SJSA1 (cell line): ENCODE measurements at regions not wholly inside any gene's neighbourhood (a gene's known extent, or its start where the extent isn't known, plus 50 kb on each side); places are given as distances from the start of the nearest gene placed in this dataset.

Experiments
- DNase-seq, 2 experiments: peaks; one replicate each; pipeline ENCODE4 v3.0.0-alpha.2; 2015 to 2020; ENCODE audit warnings: low spot score in 2 of 2, low read depth in 1 of 2
- H3K27ac ChIP-seq: fragments of 250-450 bp; sonication (Bioruptor Pico); 2 replicates; pipeline ENCODE4 v1.5.1; 2020; ENCODE audit warnings: mild to moderate bottlenecking, moderate library complexity
- H3K27me3 ChIP-seq: fragments of 250-450 bp; sonication (Bioruptor Pico); replicated peaks from 2 replicates; pipeline ENCODE4 v1.5.1; 2020; ENCODE audit warnings: mild to moderate bottlenecking, moderate library complexity
- H3K36me3 ChIP-seq: fragments of 250-450 bp; sonication (Bioruptor Pico); 2 replicates; pipeline ENCODE4 v1.5.1; 2020; ENCODE audit warnings: mild to moderate bottlenecking
- H3K4me1 ChIP-seq: fragments of 250-450 bp; sonication (Bioruptor Pico); replicated peaks from 2 replicates; pipeline ENCODE4 v1.6.1; 2021; ENCODE audit warnings: mild to moderate bottlenecking
- H3K4me3 ChIP-seq: fragments of 250-450 bp; sonication (Bioruptor Pico); 2 replicates; pipeline ENCODE4 v1.5.1; 2020; ENCODE audit warnings: mild to moderate bottlenecking
- H3K9me3 ChIP-seq: fragments of 250-450 bp; sonication (Bioruptor Pico); replicated peaks from 2 replicates; pipeline ENCODE4 v1.5.1; 2020; ENCODE audit warnings: mild to moderate bottlenecking

DNA sequence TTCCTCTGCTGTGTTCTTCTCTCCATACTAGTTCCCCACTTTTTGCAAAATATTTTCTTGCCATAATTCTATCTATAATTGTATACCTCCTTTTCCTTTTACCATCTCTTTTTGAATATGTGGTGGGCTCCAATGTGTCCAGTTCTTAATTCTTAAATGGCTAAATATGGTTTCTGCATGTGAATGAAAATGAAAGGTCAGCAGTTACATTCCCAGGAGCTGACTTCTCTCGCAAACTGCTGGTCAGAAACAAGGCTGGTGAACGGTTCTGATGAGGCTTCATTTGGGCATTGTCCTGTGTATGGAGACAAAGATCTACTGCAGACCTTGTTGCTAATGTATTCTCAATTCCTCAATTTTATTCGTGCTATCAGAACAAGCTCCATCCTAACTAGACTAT, 309.2 kb downstream of the SNX13 start:
- no peak overlapping the region for H3K27ac ChIP-seq
- no peaks in the 10 kb centered on the region for H3K36me3 ChIP-seq

DNA sequence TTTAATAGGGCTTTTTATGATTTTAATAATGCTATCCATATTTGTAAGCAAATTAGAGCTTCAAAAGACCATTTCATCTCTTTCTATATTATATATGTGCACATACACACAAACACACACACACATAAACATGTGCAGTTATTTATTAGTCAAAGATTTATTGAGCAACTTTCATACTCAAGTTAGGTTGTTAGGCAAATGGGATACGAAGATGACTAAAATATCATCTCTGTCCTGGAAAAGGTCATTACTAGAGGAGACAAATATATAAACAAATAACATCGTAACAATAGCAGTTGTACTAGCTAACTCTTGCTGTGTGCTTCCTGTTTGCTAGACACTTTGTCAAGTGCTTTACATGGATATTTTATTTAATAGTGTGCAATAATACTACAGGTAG, 307.9 kb downstream of the SNX13 start:
- Histone ChIP-seq H3K27me3 (no peaks in the 10 kb centered on the region), H3K27ac (no peak overlapping the region), H3K36me3 (no peaks in the 10 kb centered on the region), H3K4me3 (no peak overlapping the region), H3K4me1 (peaks cover 8% of the 10 kb centered on the region), H3K9me3 (no peaks in the 10 kb centered on the region)
- DNase-seq, result no peak

More for the DNA sequence above, 309.2 kb downstream of the SNX13 start:
- Histone ChIP-seq H3K4me3 (no peak overlapping the region), H3K9me3 (no peaks in the 10 kb centered on the region), H3K4me1 (peaks cover 8% of the 10 kb centered on the region), H3K27me3 (no peaks in the 10 kb centered on the region)
- DNase-seq, result no peak

GRCh38 chr7:17633067-17633466, 307.2 kb downstream of the SNX13 start:
- no peaks in the 10 kb centered on the region for H3K36me3 ChIP-seq
- peak in 1 of 2 experiments; percentile 23 for DNase-seq
- peaks cover 8% of the 10 kb centered on the region for H3K4me1 ChIP-seq

GRCh38 chr7:17638727-17639126, 301.6 kb downstream of the SNX13 start:
- H3K27ac ChIP-seq, result no peak overlapping the region
- H3K27me3 ChIP-seq, result no peaks in the 10 kb centered on the region
- H3K4me1 ChIP-seq, result no peaks in the 10 kb centered on the region
- DNase-seq, result no peak
- no peak overlapping the region for H3K4me3 ChIP-seq
- no peaks in the 10 kb centered on the region for H3K9me3 ChIP-seq
- no peaks in the 10 kb centered on the region for H3K36me3 ChIP-seq

More at GRCh38 chr7:17633067-17633466, 307.2 kb downstream of the SNX13 start:
- H3K27ac ChIP-seq, result no peak overlapping the region; the same call in 1 of the 2 replicates
- H3K27me3 ChIP-seq, result no peaks in the 10 kb centered on the region
- H3K9me3 ChIP-seq, result no peaks in the 10 kb centered on the region
- H3K4me3 ChIP-seq, result no peak overlapping the region

DNA sequence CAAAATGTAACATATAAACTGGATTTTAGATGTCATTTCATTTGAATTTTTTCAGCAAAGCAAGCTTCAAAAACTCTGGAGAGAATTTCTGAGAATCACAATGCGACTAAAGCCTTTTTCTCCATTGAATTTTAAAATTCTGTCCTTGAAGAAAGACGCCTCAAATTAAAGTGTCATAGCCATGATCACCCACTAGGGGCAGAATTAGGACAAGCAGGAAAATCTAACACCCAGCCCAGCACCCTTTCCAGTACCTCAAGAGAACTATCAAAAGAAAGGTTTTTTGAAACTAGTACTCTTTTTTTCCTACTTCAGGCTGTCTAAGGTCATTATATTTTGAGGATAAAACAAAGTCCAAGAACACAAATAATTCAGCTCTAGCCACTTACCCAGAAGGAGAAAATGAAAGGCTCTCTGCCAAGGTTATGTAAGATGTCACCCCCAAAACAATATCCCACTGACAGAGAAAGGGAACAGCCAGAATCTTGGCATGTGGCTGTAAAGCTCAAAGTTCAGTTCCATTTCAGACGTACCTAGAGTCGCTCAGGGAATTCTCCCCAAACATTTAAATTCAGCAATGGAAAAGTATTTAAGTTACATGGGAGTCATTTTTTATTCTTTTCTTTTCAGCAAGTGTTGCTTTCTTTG, 299.4 kb downstream of the SNX13 start:
- H3K36me3 ChIP-seq, result no peaks in the 10 kb centered on the region
- H3K27me3 ChIP-seq, result no peaks in the 10 kb centered on the region
- no peaks in the 10 kb centered on the region for H3K4me1 ChIP-seq
- no peak overlapping the region for H3K4me3 ChIP-seq
- no peak overlapping the region for H3K27ac ChIP-seq
- no peaks in the 10 kb centered on the region for H3K9me3 ChIP-seq
- DNase-seq, result peak in 1 of 2 experiments; percentile 34

- H3K27ac ChIP-seq, result no peak overlapping the region
- no peak for DNase-seq
- H3K27me3 ChIP-seq, result no peaks in the 10 kb centered on the region
- no peaks in the 10 kb centered on the region for H3K9me3 ChIP-seq
- H3K4me1 ChIP-seq, result no peaks in the 10 kb centered on the region
- H3K36me3 ChIP-seq, result no peaks in the 10 kb centered on the region
- H3K4me3 ChIP-seq, result no peak overlapping the region
Observed at GRCh38 chr7:17645500-17645899, 294.8 kb downstream of the SNX13 start.

GRCh38 chr7:17646253-17646956, 293.9 kb downstream of the SNX13 start:
- Histone ChIP-seq H3K4me1 (peaks cover 4% of the 10 kb centered on the region), H3K9me3 (no peaks in the 10 kb centered on the region), H3K27ac (no peak overlapping the region), H3K27me3 (no peaks in the 10 kb centered on the region), H3K36me3 (no peaks in the 10 kb centered on the region), H3K4me3 (no peak overlapping the region)
- DNase-seq, result peak in 1 of 2 experiments; percentile 48

DNA sequence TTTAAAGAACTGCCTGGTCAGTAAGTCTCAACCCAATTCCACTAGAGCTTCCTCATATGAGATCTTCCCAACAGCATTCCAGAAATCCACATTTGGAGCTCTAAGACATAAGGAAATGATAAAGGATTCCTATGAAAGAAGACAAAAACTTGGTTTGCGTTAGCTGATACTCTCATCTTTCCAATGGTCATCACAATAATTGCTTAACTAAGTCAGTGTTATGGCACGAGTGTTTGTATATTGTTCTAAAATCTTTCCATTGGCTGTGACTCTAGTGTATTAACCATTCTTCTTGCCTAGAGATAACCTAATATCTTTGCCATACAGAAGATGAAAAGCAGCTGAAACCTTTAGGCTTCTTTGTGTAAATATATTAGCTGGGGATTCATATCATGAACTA, 289.0 kb downstream of the SNX13 start:
- Histone ChIP-seq H3K4me1 (peaks cover 34% of the 10 kb centered on the region), H3K9me3 (no peaks in the 10 kb centered on the region), H3K36me3 (no peaks in the 10 kb centered on the region), H3K27ac (peak overlapping the region; percentile 74), H3K4me3 (no peak overlapping the region), H3K27me3 (no peaks in the 10 kb centered on the region)
- DNase-seq, result no peak

GRCh38 chr7:17651863-17652385, 288.4 kb downstream of the SNX13 start:
- H3K27ac ChIP-seq, result peak overlapping the region; percentile 74
- no peaks in the 10 kb centered on the region for H3K27me3 ChIP-seq
- no peaks in the 10 kb centered on the region for H3K36me3 ChIP-seq
- H3K4me1 ChIP-seq, result peaks cover 34% of the 10 kb centered on the region
- DNase-seq, result peak in 1 of 2 experiments; percentile 66
- H3K9me3 ChIP-seq, result no peaks in the 10 kb centered on the region
- no peak overlapping the region for H3K4me3 ChIP-seq

DNA sequence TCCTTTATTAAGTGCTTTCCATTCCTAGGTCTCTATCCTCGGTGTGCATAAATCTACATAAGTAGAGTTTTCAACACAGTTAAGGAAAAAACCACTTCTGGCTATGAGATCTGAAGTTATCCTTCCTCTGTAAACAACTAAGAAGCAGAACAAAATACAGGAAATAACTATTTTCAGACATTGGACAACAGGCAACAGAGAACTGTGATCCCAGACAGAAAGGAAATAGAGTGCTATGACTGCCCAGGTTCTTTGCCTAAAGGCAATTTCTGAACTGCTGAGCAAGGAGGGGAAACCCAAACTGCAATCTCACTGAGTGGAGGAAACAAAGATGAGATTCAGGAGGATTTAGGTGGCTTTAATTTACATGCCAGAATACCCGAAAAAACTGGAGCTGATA, 285.4 kb downstream of the SNX13 start:
- H3K27me3 ChIP-seq, result no peaks in the 10 kb centered on the region
- peaks cover 34% of the 10 kb centered on the region for H3K4me1 ChIP-seq
- no peak overlapping the region for H3K4me3 ChIP-seq
- no peaks in the 10 kb centered on the region for H3K36me3 ChIP-seq
- DNase-seq, result peak in 1 of 2 experiments; percentile 35
- no peaks in the 10 kb centered on the region for H3K9me3 ChIP-seq
- H3K27ac ChIP-seq, result peak overlapping the region; percentile 6

DNA sequence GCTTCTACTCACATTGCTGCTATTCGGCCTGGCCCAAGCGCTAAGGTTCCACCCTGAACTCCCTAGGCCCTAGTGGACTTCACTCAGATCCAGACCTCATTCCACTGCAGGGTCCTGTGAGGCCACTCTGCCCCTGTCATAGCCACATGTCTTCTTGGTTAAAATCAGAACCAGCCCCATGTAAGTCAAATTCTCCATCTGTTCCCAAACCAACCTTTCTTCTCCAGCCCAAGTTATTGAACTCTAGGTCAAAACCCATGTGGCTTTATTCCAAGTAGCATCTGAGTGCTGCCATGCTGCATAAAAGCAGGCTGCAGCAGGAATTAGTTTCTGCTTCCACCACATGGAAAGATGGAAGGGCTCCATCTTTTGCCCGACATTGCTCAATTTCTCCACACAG, 281.2 kb downstream of the SNX13 start:
- H3K27me3 ChIP-seq, result no peaks in the 10 kb centered on the region
- no peak overlapping the region for H3K27ac ChIP-seq
- no peaks in the 10 kb centered on the region for H3K36me3 ChIP-seq
- H3K9me3 ChIP-seq, result no peaks in the 10 kb centered on the region
- H3K4me1 ChIP-seq, result peaks cover 40% of the 10 kb centered on the region
- DNase-seq, result no peak
- no peak overlapping the region for H3K4me3 ChIP-seq

DNA sequence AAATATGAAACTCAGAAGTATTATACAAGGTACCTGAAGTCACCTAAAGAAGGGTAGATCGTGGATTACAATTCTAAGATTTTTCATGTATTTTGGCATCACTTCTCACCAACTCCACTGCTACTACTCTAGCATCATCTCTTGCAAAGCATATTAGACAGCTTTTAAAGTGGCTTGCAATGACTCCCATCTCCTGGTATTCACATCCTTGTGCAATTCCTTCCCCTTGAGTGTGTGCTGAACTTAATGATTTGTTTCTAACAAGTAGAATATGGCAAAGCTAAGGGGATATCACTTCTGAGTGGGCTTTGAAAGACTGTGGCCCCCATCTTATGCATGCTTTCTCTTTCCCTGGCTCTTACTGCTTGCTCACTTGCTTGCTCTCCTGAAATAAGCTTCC, 280.2 kb downstream of the SNX13 start:
- no peaks in the 10 kb centered on the region for H3K27me3 ChIP-seq
- no peak overlapping the region for H3K27ac ChIP-seq
- no peaks in the 10 kb centered on the region for H3K36me3 ChIP-seq
- no peak for DNase-seq
- H3K9me3 ChIP-seq, result no peaks in the 10 kb centered on the region
- no peak overlapping the region for H3K4me3 ChIP-seq
- peaks cover 30% of the 10 kb centered on the region for H3K4me1 ChIP-seq

GRCh38 chr7:17661982-17662585, 278.2 kb downstream of the SNX13 start:
- no peaks in the 10 kb centered on the region for H3K9me3 ChIP-seq
- H3K36me3 ChIP-seq, result no peaks in the 10 kb centered on the region
- peak in 1 of 2 experiments; percentile 37 for DNase-seq
- peaks cover 24% of the 10 kb centered on the region for H3K4me1 ChIP-seq
- H3K27me3 ChIP-seq, result no peaks in the 10 kb centered on the region
- H3K27ac ChIP-seq, result peak overlapping the region; percentile 95
- H3K4me3 ChIP-seq, result no peak overlapping the region
